ENCODE measurements at regions not wholly inside any gene's neighbourhood (a gene's known extent, or its start where the extent isn't known, plus 50 kb on each side); places are given as distances from the start of the nearest gene placed in this dataset.

DNA sequence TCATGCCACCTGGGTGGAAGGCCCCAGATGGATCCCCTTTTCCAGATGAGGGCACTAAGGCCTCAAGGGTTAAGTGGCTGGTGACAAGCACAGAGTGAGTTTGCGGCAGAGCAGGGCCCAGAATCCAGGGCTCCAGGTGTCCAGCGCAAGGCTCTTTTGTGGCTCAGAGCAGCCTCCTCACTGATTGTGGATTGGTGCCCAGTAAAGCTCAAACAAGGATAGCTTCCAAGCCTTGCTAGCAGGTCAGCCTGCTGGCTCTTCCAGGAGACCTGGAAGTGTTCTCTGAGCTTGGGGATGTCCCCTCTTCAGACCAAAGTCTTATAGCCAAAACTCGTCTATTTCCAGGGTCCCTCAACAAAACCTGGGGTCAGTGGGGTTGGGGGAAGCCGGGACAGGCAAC is 167.6 kb upstream of the SYT13 start:
- TF ChIP-seq, protein P1, sequence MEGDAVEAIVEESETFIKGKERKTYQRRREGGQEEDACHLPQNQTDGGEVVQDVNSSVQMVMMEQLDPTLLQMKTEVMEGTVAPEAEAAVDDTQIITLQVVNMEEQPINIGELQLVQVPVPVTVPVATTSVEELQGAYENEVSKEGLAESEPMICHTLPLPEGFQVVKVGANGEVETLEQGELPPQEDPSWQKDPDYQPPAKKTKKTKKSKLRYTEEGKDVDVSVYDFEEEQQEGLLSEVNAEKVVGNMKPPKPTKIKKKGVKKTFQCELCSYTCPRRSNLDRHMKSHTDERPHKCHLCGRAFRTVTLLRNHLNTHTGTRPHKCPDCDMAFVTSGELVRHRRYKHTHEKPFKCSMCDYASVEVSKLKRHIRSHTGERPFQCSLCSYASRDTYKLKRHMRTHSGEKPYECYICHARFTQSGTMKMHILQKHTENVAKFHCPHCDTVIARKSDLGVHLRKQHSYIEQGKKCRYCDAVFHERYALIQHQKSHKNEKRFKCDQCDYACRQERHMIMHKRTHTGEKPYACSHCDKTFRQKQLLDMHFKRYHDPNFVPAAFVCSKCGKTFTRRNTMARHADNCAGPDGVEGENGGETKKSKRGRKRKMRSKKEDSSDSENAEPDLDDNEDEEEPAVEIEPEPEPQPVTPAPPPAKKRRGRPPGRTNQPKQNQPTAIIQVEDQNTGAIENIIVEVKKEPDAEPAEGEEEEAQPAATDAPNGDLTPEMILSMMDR (IDR thresholded peaks at IDR 0.05), result no peak
- TF ChIP-seq POLR2A (IDR thresholded peaks at IDR 0.05), result no peak
